ENCODE measurements at regions not wholly inside any gene's neighbourhood (a gene's known extent, or its start where the extent isn't known, plus 50 kb on each side); places are given as distances from the start of the nearest gene placed in this dataset.

- TF ChIP-seq CTCF (optimal IDR thresholded peaks at IDR 0.05 in 1 of 3, IDR thresholded peaks at IDR 0.05 in 1 of 3, conservative IDR thresholded peaks at IDR 0.05 in 1 of 3; ENCODE audit: extremely low read depth in 1 of 3, insufficient read depth in 2 of 3, low read length in 3 of 3) (peak in 1 of 3 experiments; percentile 1), EZH2 (IDR thresholded peaks at IDR 0.05; ENCODE audit: low read length) (no peak)
These were observed 254.0 kb downstream of the PTPRU start for GRCh38 chr1:29490204-29490934.

Data from keratinocyte (primary cell).